ENCODE measurements at regions not wholly inside any gene's neighbourhood (a gene's known extent, or its start where the extent isn't known, plus 50 kb on each side); places are given as distances from the start of the nearest gene placed in this dataset.

- no peak for DNase-seq (ENCODE audit: low read depth)
Measured at GRCh38 chr11:97786961-97787360, 1233.8 kb upstream of the CNTN5 start.

GRCh38 chr11:97794876-97795275 is 1225.9 kb upstream of the CNTN5 start:
- DNase-seq (ENCODE audit: low read depth), result no peak
- no peak overlapping the region for H3K4me3 ChIP-seq (ENCODE audit: control insufficient read depth, low read depth, low read length)
- no peak for TF ChIP-seq CTCF (conservative IDR thresholded peaks at IDR 0.05; ENCODE audit: control insufficient read depth, insufficient read depth, low read depth, low read length)

More at GRCh38 chr11:97786961-97787360, 1233.8 kb upstream of the CNTN5 start:
- no peak overlapping the region for H3K4me3 ChIP-seq (ENCODE audit: control insufficient read depth, low read depth, low read length)
- no peak for TF ChIP-seq CTCF (conservative IDR thresholded peaks at IDR 0.05; ENCODE audit: control insufficient read depth, insufficient read depth, low read depth, low read length)

- TF ChIP-seq CTCF (conservative IDR thresholded peaks at IDR 0.05; ENCODE audit: control insufficient read depth, insufficient read depth, low read depth, low read length), result no peak
- H3K4me3 ChIP-seq (ENCODE audit: control insufficient read depth, low read depth, low read length), result no peak overlapping the region
- DNase-seq (ENCODE audit: low read depth), result no peak
Measured at GRCh38 chr11:97800891-97801290, 1219.9 kb upstream of the CNTN5 start.

- TF ChIP-seq CTCF (conservative IDR thresholded peaks at IDR 0.05; ENCODE audit: control insufficient read depth, insufficient read depth, low read depth, low read length), result no peak
- no peak for DNase-seq (ENCODE audit: low read depth)
- no peak overlapping the region for H3K4me3 ChIP-seq (ENCODE audit: control insufficient read depth, low read depth, low read length)
Measured at GRCh38 chr11:97814325-97814959, 1206.3 kb upstream of the CNTN5 start.

- no peak overlapping the region for H3K4me3 ChIP-seq (ENCODE audit: control insufficient read depth, low read depth, low read length)
- DNase-seq (ENCODE audit: low read depth), result no peak
- no peak for TF ChIP-seq CTCF (conservative IDR thresholded peaks at IDR 0.05; ENCODE audit: control insufficient read depth, insufficient read depth, low read depth, low read length)
Measured at GRCh38 chr11:97815667-97816066, 1205.1 kb upstream of the CNTN5 start.

GRCh38 chr11:97832451-97832850 is 1188.3 kb upstream of the CNTN5 start:
- no peak overlapping the region for H3K4me3 ChIP-seq (ENCODE audit: control insufficient read depth, low read depth, low read length)
- DNase-seq (ENCODE audit: low read depth), result no peak
- TF ChIP-seq CTCF (conservative IDR thresholded peaks at IDR 0.05; ENCODE audit: control insufficient read depth, insufficient read depth, low read depth, low read length), result no peak

- no peak for TF ChIP-seq CTCF (conservative IDR thresholded peaks at IDR 0.05; ENCODE audit: control insufficient read depth, insufficient read depth, low read depth, low read length)
- no peak for DNase-seq (ENCODE audit: low read depth)
- no peak overlapping the region for H3K4me3 ChIP-seq (ENCODE audit: control insufficient read depth, low read depth, low read length)
Measured at GRCh38 chr11:97833412-97833811, 1187.3 kb upstream of the CNTN5 start.

Data from fibroblast of mammary gland (primary cell).